Activated B cell treated with CpG ODN at 0.5 μM for 24 hours (primary cell): ENCODE measurements at regions not wholly inside any gene's neighbourhood (a gene's known extent, or its start where the extent isn't known, plus 50 kb on each side); places are given as distances from the start of the nearest gene placed in this dataset.
"Not testable (repeated sequence)": the region's sequence is repeated elsewhere in the genome, so short reads cannot be mapped to it uniquely, and the experiment has no call there.

Source experiments
- ATAC-seq: fragments of 200-7000 bp; cut with Tn5 transposase; one replicate; pipeline ENCODE4 v1.10.0; 2021; ENCODE audit warnings: low read depth, mild to moderate bottlenecking, moderate library complexity
- CTCF ChIA-PET: fragments of 350-600 bp; sonication (Branson Sonifier 250); formaldehyde crosslinking; loops from one replicate; lab custom pipeline; 2021; ENCODE audit warnings: antibody characterized with exemption; lab: Charles Lee
- POLR2A ChIA-PET: fragments of 350-600 bp; sonication (Branson Sonifier 250); formaldehyde crosslinking; loops from one replicate; lab custom pipeline; 2021; ENCODE audit warnings: antibody characterized with exemption; lab: Charles Lee
- DNase-seq: peaks from one replicate; pipeline ENCODE4 v3.0.0; 2022
- H3K27ac Mint-ChIP-seq: one replicate; pipeline ENCODE4 v1.8.0; 2020; ENCODE audit warnings: mixed read lengths
- H3K27me3 Mint-ChIP-seq: one replicate; pipeline ENCODE4 v1.8.0; 2021; ENCODE audit warnings: mixed read lengths
- H3K36me3 Mint-ChIP-seq: one replicate; pipeline ENCODE4 v1.8.0; 2021; ENCODE audit warnings: low read depth, mixed read lengths
- H3K4me1 Mint-ChIP-seq: one replicate; pipeline ENCODE4 v1.8.0; 2021; ENCODE audit warnings: mixed read lengths
- H3K4me3 Mint-ChIP-seq: one replicate; pipeline ENCODE4 v1.8.0; 2020; ENCODE audit warnings: mild to moderate bottlenecking, mixed read lengths
- H3K9me3 Mint-ChIP-seq: one replicate; pipeline ENCODE4 v1.8.0; 2020; ENCODE audit warnings: mixed read lengths
- CTCF ChIP-seq: fragments of 200-600 bp; IDR thresholded peaks from one replicate; pipeline ENCODE4 v1.8.0; 2022; ENCODE audit warnings: antibody characterized with exemption, mild to moderate bottlenecking
- intact Hi-C: fragments of 100-400 bp; cut with micrococcal nuclease; formaldehyde crosslinking; loops from one replicate; pipeline ENCODE4 v1.15.1; 2024

- CTCF ChIA-PET, result no interaction called here
- Mint-ChIP-seq H3K27me3 (no peaks in the 10 kb centered on the region), H3K4me1 (no peaks in the 10 kb centered on the region), H3K9me3 (peaks cover 7% of the 10 kb centered on the region), H3K36me3 (no peaks in the 10 kb centered on the region), H3K27ac (no peak overlapping the region), H3K4me3 (no peak overlapping the region)
- no peak for TF ChIP-seq CTCF
- POLR2A ChIA-PET, result no interaction called here
- intact Hi-C loops, result no loop called here
- no peak for ATAC-seq
- DNase-seq, result no peak
Observed at GRCh38 chr1:233505130-233505529, 108.8 kb upstream of the KCNK1 start.

- H3K27ac Mint-ChIP-seq, DNase-seq, H3K27me3 Mint-ChIP-seq, H3K4me1 Mint-ChIP-seq, H3K9me3 Mint-ChIP-seq, intact Hi-C loops, H3K36me3 Mint-ChIP-seq, CTCF ChIA-PET, H3K4me3 Mint-ChIP-seq, ATAC-seq, POLR2A ChIA-PET: not testable (repeated sequence)
Observed at GRCh38 chr1:233505889-233506288, 108.0 kb upstream of the KCNK1 start.

- no peak overlapping the region for H3K4me3 Mint-ChIP-seq
- CTCF ChIA-PET, result no interaction called here
- DNase-seq, result no peak
- intact Hi-C loops, result no loop called here
- no peak overlapping the region for H3K27ac Mint-ChIP-seq
- no peaks in the 10 kb centered on the region for H3K36me3 Mint-ChIP-seq
- POLR2A ChIA-PET, result no interaction called here
- no peak for ATAC-seq
- no peaks in the 10 kb centered on the region for H3K4me1 Mint-ChIP-seq
- TF ChIP-seq CTCF, result no peak
- peaks cover 5% of the 10 kb centered on the region for H3K9me3 Mint-ChIP-seq
- H3K27me3 Mint-ChIP-seq, result peaks cover 2% of the 10 kb centered on the region
Observed at GRCh38 chr1:233509526-233509925, 104.4 kb upstream of the KCNK1 start.

GRCh38 chr1:233512538-233512937 lies 101.4 kb upstream of the KCNK1 start:
- intact Hi-C loops, result no loop called here
- peaks cover 4% of the 10 kb centered on the region for H3K27me3 Mint-ChIP-seq
- ATAC-seq, result no peak
- no peak overlapping the region for H3K4me3 Mint-ChIP-seq
- no peak for TF ChIP-seq CTCF
- H3K27ac Mint-ChIP-seq, result no peak overlapping the region
- CTCF ChIA-PET, result no interaction called here
- no peaks in the 10 kb centered on the region for H3K36me3 Mint-ChIP-seq
- POLR2A ChIA-PET, result no interaction called here
- no peaks in the 10 kb centered on the region for H3K4me1 Mint-ChIP-seq
- DNase-seq, result no peak
- H3K9me3 Mint-ChIP-seq, result no peaks in the 10 kb centered on the region

- H3K9me3 Mint-ChIP-seq, result peaks cover 3% of the 10 kb centered on the region
- no peaks in the 10 kb centered on the region for H3K36me3 Mint-ChIP-seq
- intact Hi-C loops, result no loop called here
- H3K27me3 Mint-ChIP-seq, result peaks cover 4% of the 10 kb centered on the region
- H3K27ac Mint-ChIP-seq, result no peak overlapping the region
- H3K4me1 Mint-ChIP-seq, result no peaks in the 10 kb centered on the region
- ATAC-seq, result no peak
- ChIA-PET CTCF (no interaction called here), POLR2A (no interaction called here)
- no peak for TF ChIP-seq CTCF
- no peak overlapping the region for H3K4me3 Mint-ChIP-seq
- no peak for DNase-seq
Observed at GRCh38 chr1:233513431-233513830, 100.5 kb upstream of the KCNK1 start.

- CTCF ChIA-PET, result no interaction called here
Observed at GRCh38 chr1:233514946-233515391, 98.9 kb upstream of the KCNK1 start.

More at GRCh38 chr1:233514946-233515391, 98.9 kb upstream of the KCNK1 start:
- TF ChIP-seq CTCF, result no peak
- H3K4me3 Mint-ChIP-seq, result no peak overlapping the region
- H3K9me3 Mint-ChIP-seq, result peaks cover 5% of the 10 kb centered on the region
- ATAC-seq (no peak), DNase-seq (no peak)
- POLR2A ChIA-PET, result no interaction called here
- H3K36me3 Mint-ChIP-seq, result no peaks in the 10 kb centered on the region
- peaks cover 4% of the 10 kb centered on the region for H3K27me3 Mint-ChIP-seq
- no peak overlapping the region for H3K27ac Mint-ChIP-seq
- H3K4me1 Mint-ChIP-seq, result no peaks in the 10 kb centered on the region
- intact Hi-C loops, result no loop called here
